B cell (primary cell): ENCODE measurements at regions not wholly inside any gene's neighbourhood (a gene's known extent, or its start where the extent isn't known, plus 50 kb on each side); places are given as distances from the start of the nearest gene placed in this dataset.

ENCODE experiments used
- CTCF ChIP-seq: fragments of 200-600 bp; IDR thresholded peaks from one replicate; pipeline ENCODE4 v1.8.0; 2022; ENCODE audit warnings: antibody characterized with exemption, mild to moderate bottlenecking
- EZH2 ChIP-seq: IDR thresholded peaks from 2 replicates; pipeline ENCODE4 v1.6.1; 2012; ENCODE audit warnings: borderline replicate concordance, low read depth, mild to moderate bottlenecking, moderate library complexity, low read length; ENCODE audit not compliant: insufficient read depth, poor library complexity, severe bottlenecking

DNA sequence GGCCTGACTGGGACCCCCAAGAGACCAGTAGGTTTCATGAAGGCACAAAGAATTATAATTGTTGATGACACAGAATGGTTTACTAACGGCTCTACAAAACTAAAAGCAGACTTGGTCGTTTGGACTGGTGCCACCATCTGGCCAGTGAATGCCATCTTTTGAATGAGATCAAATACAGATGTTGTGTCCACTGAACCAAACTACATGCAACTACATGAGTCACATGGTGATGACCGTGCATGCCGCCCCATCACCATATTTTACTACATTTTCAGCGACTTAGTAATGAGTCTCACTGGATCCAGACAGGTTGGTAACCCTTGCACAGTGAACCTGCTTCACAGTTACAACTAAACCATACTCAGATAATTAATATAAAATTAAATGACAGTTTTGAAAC is 803.3 kb downstream of the DIPK2A start:
- no peak for TF ChIP-seq CTCF
- TF ChIP-seq EZH2, result no peak
